Activated T-cell treated with anti-CD3 and anti-CD28 coated beads, Interleukin-2, amount 50 U/mL, for 72 hours (primary cell): ENCODE measurements at regions not wholly inside any gene's neighbourhood (a gene's known extent, or its start where the extent isn't known, plus 50 kb on each side); places are given as distances from the start of the nearest gene placed in this dataset.
"Not testable (repeated sequence)": the region's sequence is repeated elsewhere in the genome, so short reads cannot be mapped to it uniquely, and the experiment has no call there.

Experiments used
- ATAC-seq, 2 donors: fragments of 150-1000 bp; cut with Tn5 transposase; replicated peaks in 1 of 2; 2 replicates each; pipeline ENCODE4 v1.10.0; 2021; ENCODE audit warnings: moderate library complexity in 2 of 2, mild to moderate bottlenecking in 1 of 2
- DNase-seq, 2 donors: peaks; one replicate each; pipeline ENCODE4 v3.0.0; 2021 to 2022; ENCODE audit warnings: mixed read lengths in 1 of 2
- H3K27ac Mint-ChIP-seq: one replicate; pipeline ENCODE4 v1.8.0; 2022; ENCODE audit warnings: mild to moderate bottlenecking, moderate library complexity, mixed read lengths
- H3K27me3 Mint-ChIP-seq: one replicate; pipeline ENCODE4 v1.8.0; 2022; ENCODE audit warnings: low read depth, mixed read lengths
- H3K36me3 Mint-ChIP-seq, 2 donors: one replicate each; pipeline ENCODE4 v1.8.0; 2022; ENCODE audit warnings: mixed read lengths in 2 of 2, mild to moderate bottlenecking in 1 of 2; ENCODE audit not compliant: insufficient read depth in 2 of 2
- H3K4me1 Mint-ChIP-seq: one replicate; pipeline ENCODE4 v1.8.0; 2022; ENCODE audit warnings: low read depth, mixed read lengths
- H3K4me3 Mint-ChIP-seq, 2 donors: one replicate each; pipeline ENCODE4 v1.8.0; 2022; ENCODE audit warnings: mild to moderate bottlenecking in 2 of 2, mixed read lengths in 2 of 2, moderate library complexity in 2 of 2
- H3K9me3 Mint-ChIP-seq, 2 donors: one replicate each; pipeline ENCODE4 v1.8.0; 2022; ENCODE audit warnings: mixed read lengths in 2 of 2

DNA sequence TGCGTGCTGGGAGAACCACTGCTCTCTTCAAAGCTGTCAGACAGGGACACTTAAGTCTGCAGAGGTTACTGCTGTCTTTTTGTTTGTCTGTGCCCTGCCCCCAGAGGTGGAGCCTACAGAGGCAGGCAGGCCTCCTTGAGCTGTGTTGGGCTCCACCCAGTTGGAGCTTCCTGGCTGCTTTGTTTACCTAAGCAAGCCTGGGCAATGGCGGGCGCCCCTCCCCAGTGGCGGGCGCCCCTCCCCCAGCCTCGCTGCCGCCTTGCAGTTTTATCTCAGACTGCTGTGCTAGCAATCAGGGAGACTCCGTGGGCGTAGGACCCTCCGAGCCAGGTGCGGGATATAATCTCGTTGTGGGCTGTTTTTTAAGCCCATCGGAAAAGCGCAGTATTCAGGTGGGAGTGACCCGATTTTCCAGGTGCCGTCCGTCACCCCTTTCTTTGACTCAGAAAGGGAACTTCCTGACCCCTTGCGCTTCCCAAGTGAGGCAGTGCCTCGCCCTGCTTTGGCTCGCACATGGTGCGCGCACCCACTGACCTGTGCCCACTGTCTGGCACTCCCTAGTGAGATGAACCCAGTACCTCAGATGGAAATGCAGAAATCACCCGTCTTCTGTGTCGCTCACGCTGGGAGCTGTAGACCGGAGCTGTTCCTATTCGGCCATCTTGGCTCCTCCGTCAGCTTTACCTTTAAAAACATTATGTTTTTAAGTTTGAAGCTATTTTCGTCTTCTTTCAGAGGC lies 954.6 kb upstream of the COX7C start:
- H3K4me3 Mint-ChIP-seq, H3K27ac Mint-ChIP-seq, H3K27me3 Mint-ChIP-seq, DNase-seq, H3K36me3 Mint-ChIP-seq, H3K9me3 Mint-ChIP-seq, H3K4me1 Mint-ChIP-seq, ATAC-seq: not testable (repeated sequence)

DNA sequence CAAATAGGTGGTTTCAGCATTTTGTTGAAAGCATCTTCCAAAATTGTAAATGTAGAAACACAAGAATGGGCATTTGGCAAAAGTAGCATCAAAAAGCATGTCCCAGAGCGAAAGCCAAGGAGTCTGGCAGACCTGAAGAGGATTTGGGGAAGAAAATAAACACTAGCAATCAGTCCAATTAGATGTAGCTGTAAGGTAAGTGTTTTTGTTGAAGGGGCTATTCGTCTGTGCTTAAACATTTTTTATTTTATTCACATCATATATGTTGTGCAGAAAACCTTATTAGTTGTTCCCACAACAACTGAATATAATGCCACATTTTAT lies 954.1 kb upstream of the COX7C start:
- H3K27ac Mint-ChIP-seq = no peak overlapping the region
- no peaks in the 10 kb centered on the region for H3K27me3 Mint-ChIP-seq
- H3K4me1 Mint-ChIP-seq = no peaks in the 10 kb centered on the region
- DNase-seq (no peak), ATAC-seq (no peak)
- H3K9me3 Mint-ChIP-seq = peaks cover 1 to 2% of the 10 kb centered on the region in 2 donors
- H3K36me3 Mint-ChIP-seq = peaks cover 0 to 1% of the 10 kb centered on the region in 2 donors
- H3K4me3 Mint-ChIP-seq = no peak overlapping the region

DNA sequence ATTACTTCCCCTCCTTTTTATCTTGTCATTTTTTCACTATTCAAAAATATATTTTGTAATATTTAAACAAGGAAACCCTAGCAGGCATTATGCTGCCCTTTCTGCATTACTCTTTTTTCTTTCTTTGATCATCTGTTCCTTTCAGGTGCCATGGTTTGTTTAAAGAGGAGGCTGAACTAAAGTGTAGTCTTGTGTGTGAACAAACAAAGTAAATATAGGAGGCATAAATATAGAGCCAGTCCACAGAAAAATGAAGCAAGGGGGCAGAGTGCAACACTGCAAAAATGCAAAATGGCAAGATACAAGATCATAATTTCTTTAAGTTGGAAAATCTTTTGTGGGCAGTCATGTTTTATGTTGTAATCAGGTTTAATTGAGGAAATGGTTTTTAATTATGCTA lies 947.3 kb upstream of the COX7C start:
- DNase-seq (no peak), ATAC-seq (no peak)
- no peak overlapping the region for H3K4me3 Mint-ChIP-seq
- peaks cover 0 to 4% of the 10 kb centered on the region in 2 donors for H3K9me3 Mint-ChIP-seq
- no peaks in the 10 kb centered on the region for H3K27me3 Mint-ChIP-seq
- no peak overlapping the region for H3K27ac Mint-ChIP-seq
- H3K36me3 Mint-ChIP-seq = no peaks in the 10 kb centered on the region
- H3K4me1 Mint-ChIP-seq = no peaks in the 10 kb centered on the region

DNA sequence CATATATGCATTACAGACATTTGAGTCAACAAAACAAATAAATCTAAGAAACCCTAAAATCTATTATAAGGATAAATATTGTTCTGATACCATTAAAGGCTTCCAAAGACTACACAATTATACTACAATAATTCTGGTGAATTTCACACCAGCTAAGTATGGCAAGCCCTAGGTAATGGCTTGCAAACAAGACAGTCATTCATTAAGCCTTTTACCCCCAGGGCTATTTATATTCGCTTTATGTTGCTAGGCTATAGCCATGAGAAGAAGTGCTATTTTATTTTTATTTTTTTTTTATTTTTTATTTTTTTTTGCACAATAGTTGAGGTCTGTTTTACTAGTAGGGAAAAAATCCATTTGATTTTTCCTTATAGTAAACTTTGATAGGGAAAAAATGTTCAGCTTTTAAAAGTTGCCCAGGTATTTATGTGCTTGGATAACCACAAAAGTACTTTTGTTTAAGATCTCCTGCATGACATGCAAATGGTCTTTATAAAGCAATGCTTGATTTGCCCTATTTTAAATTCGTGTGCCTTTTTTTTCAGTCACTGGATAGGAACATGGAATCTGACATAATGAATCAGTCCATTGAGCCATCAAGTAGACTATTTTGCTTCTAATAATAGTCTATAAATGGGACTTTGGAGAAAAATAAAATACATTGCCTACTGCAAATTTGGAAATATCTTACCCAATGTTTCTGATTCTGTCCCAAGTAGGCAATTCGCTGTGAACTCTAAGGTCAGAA lies 946.3 kb upstream of the COX7C start:
- no peaks in the 10 kb centered on the region for H3K27me3 Mint-ChIP-seq
- no peak for DNase-seq
- peaks cover 2 to 6% of the 10 kb centered on the region in 2 donors for H3K9me3 Mint-ChIP-seq
- H3K27ac Mint-ChIP-seq = no peak overlapping the region
- no peaks in the 10 kb centered on the region for H3K36me3 Mint-ChIP-seq
- H3K4me3 Mint-ChIP-seq = no peak overlapping the region
- no peak for ATAC-seq
- H3K4me1 Mint-ChIP-seq = no peaks in the 10 kb centered on the region

DNA sequence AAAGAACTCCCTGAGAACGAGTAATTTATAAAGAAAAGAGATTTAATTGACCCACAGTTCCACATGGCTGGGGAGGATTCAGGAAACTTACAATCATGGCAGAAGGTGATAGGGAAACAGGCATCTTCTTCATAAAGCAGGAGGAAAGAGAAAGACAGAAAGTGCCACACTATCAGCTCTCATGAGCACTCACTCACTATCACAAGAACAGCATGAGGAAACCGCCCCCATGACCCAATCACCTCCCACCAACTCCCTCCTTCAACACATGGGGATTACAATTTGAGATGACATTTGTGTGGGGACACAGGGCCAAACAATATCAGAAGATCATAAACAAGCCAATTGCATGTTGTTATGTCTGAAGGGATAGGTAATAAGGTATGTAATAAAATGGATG lies 935.9 kb upstream of the COX7C start:
- no peak overlapping the region for H3K27ac Mint-ChIP-seq
- H3K36me3 Mint-ChIP-seq = no peaks in the 10 kb centered on the region
- no peak overlapping the region for H3K4me3 Mint-ChIP-seq
- no peaks in the 10 kb centered on the region for H3K27me3 Mint-ChIP-seq
- ATAC-seq = no peak
- no peak for DNase-seq
- no peaks in the 10 kb centered on the region for H3K4me1 Mint-ChIP-seq
- H3K9me3 Mint-ChIP-seq = peaks cover 2% of the 10 kb centered on the region in 2 donors

DNA sequence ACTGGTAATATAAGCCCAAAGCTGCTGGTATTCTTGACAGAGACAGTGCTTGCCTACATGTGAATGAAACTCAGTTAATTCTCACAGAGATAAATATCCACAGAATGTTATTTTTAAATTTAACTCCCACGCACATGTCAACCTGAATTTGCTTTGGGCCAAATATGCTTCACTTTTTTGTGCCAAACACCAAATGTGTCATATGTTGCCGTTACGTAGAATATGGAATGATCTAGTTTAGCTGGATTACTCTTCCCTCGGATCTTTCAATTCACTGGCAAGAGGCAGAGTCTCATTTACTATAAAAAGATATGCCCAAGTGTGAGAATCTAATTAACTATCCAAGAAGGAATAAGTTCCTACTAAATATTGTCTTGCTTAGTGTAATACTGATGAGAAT lies 933.4 kb upstream of the COX7C start:
- ATAC-seq = no peak
- H3K9me3 Mint-ChIP-seq = peaks cover 2% of the 10 kb centered on the region in 2 donors
- H3K27ac Mint-ChIP-seq = no peak overlapping the region
- no peaks in the 10 kb centered on the region for H3K4me1 Mint-ChIP-seq
- H3K36me3 Mint-ChIP-seq = no peaks in the 10 kb centered on the region
- H3K4me3 Mint-ChIP-seq = no peak overlapping the region
- no peak for DNase-seq
- H3K27me3 Mint-ChIP-seq = no peaks in the 10 kb centered on the region

DNA sequence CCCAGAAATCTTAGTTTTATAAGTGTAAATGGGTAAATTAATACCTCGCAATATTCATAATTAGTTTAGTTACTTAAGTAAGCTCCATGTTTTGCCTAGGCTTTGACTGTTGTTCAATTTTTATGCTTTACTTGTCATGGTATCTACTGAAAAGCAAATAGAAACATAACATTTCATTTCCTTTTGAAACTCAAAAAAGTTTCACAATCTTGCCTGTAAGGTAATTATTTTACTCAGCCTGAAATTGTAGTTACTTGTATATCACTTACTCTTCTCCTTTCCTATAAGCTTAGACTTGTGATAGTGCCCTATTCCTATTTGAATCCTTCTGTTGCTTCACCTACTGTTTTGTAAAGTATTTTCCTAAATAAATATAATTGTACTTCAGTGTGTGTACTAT lies 914.4 kb upstream of the COX7C start:
- Mint-ChIP-seq H3K9me3 (peaks cover 0 to 3% of the 10 kb centered on the region in 2 donors), H3K27me3 (no peaks in the 10 kb centered on the region), H3K36me3 (no peaks in the 10 kb centered on the region), H3K4me3 (no peak overlapping the region), H3K4me1 (no peaks in the 10 kb centered on the region), H3K27ac (no peak overlapping the region)
- ATAC-seq = no peak
- DNase-seq = no peak

DNA sequence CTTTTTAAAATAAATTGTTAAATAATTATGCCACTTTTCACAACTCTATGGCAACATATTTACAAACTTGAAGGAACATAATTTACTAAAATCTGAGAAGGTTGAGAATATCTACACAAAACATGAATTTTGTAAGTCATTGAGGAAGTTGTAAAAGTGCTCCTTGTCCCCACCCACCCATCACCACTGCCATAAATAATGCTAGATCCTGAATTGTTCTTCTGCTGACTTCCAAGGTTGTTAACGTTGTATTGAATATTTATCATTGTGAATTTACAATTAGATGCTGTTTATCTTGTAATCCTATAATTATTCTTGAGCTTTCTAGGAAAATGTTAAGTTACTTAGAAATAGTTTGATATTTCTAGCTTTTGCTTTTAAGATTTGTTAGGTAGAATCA lies 908.0 kb upstream of the COX7C start:
- Mint-ChIP-seq H3K27me3 (no peaks in the 10 kb centered on the region), H3K36me3 (no peaks in the 10 kb centered on the region), H3K27ac (no peak overlapping the region), H3K4me3 (no peak overlapping the region), H3K4me1 (no peaks in the 10 kb centered on the region), H3K9me3 (peaks cover 1 to 3% of the 10 kb centered on the region in 2 donors)
- ATAC-seq = no peak
- no peak for DNase-seq

DNA sequence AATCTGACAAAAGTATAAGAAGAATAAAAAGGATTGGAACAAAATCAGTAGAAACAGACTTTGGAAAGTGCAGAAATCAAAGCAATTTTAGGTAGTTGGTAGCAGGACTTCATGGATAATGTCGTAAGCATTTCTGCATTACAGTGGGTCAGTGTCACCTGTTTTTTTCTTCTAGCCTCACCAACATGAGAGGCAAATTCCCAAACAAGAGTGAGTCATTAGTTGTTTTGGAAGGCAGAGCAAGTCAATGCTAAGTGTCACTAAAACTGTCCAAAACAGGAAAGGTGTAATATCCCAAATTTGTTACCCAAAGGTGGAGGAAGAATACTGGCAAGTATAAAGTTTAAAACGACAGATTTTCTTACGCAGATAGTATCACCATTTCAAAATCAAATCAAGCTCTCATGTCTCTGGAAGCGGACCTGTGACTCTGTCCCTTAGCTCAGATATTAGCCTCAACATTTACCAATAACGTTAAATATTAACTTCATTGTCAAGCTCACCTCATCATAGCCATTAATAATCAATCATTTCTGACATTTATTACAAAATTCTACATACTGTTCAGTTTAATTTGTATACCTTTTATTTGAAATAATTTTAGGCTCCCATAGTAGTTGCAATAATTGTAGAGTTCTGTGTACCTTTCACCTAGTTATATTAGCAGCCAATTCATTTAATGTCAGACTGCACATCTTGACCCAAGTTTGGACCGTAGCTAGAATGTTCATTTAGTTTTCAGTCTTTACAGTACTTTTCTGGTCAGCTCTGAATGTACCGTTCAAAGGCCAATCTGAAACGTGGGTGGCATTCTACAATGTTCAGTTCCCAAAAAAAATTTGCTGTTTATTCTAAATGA lies 901.2 kb upstream of the COX7C start:
- H3K27me3 Mint-ChIP-seq = no peaks in the 10 kb centered on the region
- DNase-seq = no peak
- no peaks in the 10 kb centered on the region for H3K4me1 Mint-ChIP-seq
- no peak overlapping the region for H3K27ac Mint-ChIP-seq
- no peak overlapping the region for H3K4me3 Mint-ChIP-seq
- H3K9me3 Mint-ChIP-seq = peaks cover 1 to 2% of the 10 kb centered on the region in 2 donors
- ATAC-seq = no peak
- no peaks in the 10 kb centered on the region for H3K36me3 Mint-ChIP-seq

DNA sequence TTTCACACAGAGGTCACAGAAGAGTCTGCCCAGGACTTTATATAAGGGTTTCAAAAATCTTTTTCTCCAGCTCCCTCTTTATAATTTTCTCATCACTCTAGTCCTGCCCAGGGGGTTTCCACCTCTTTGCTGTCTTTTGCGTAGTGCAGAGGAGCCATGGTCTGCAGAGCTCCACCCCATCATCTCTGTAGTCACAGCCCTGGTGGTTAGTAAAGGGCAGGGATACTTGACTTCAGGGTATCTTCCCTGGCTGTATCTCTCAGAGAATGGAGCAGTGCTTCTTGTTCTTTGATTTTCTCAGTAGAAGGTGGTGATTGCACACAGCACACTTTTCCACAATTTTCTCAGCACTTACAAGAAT lies 900.6 kb upstream of the COX7C start:
- peaks cover 1 to 4% of the 10 kb centered on the region in 2 donors for H3K9me3 Mint-ChIP-seq
- ATAC-seq (no peak), DNase-seq (no peak)
- no peaks in the 10 kb centered on the region for H3K27me3 Mint-ChIP-seq
- H3K36me3 Mint-ChIP-seq = no peaks in the 10 kb centered on the region
- no peaks in the 10 kb centered on the region for H3K4me1 Mint-ChIP-seq
- no peak overlapping the region for H3K4me3 Mint-ChIP-seq
- no peak overlapping the region for H3K27ac Mint-ChIP-seq

DNA sequence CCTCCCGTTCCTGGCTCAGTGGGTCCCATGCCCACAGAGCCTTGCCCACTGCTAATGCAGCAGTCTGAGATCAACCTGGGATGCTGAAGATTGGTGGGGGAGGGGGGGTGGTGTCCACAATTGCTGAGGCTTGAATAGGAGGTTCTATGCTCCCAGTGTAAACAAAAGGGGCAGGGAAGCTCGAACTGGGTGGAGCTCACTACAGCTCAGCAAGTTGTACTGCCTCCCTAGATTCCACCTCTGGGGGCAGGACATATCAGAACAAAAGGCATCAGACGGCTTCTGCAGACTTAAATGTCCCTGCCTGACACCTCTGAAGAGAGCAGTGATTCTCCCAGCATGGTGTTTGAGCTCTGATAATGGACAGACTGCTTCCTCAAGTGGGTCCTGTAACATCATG lies 885.6 kb upstream of the COX7C start:
- no peak overlapping the region for H3K27ac Mint-ChIP-seq
- H3K9me3 Mint-ChIP-seq = peaks cover 5 to 11% of the 10 kb centered on the region in 2 donors
- ATAC-seq = no peak
- no peak for DNase-seq
- H3K27me3 Mint-ChIP-seq = no peaks in the 10 kb centered on the region
- H3K4me1 Mint-ChIP-seq = no peaks in the 10 kb centered on the region
- no peak overlapping the region for H3K4me3 Mint-ChIP-seq
- no peaks in the 10 kb centered on the region for H3K36me3 Mint-ChIP-seq

DNA sequence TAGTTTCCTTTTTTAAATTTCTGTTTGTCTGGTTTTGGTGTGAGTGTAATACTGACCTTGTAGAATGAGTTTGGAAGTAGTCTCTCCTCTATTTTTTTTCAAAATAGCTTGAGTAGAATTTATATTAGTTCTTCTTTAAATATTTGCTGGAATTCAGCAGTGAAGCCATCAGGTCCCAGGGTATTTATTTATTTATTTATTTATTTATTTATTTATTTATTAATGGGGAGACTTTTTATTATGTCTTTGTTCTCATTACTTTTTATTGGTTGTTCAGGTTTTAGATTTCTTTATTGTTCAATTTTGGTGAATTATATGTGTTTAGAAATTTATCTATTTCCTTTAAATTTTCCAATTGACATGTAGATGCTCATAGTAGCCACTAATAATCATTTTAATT lies 875.8 kb upstream of the COX7C start:
- ATAC-seq (no peak), DNase-seq (no peak)
- Mint-ChIP-seq H3K36me3 (no peaks in the 10 kb centered on the region), H3K27ac (no peak overlapping the region), H3K9me3 (peaks cover 2 to 5% of the 10 kb centered on the region in 2 donors), H3K27me3 (no peaks in the 10 kb centered on the region), H3K4me1 (no peaks in the 10 kb centered on the region), H3K4me3 (no peak overlapping the region)

DNA sequence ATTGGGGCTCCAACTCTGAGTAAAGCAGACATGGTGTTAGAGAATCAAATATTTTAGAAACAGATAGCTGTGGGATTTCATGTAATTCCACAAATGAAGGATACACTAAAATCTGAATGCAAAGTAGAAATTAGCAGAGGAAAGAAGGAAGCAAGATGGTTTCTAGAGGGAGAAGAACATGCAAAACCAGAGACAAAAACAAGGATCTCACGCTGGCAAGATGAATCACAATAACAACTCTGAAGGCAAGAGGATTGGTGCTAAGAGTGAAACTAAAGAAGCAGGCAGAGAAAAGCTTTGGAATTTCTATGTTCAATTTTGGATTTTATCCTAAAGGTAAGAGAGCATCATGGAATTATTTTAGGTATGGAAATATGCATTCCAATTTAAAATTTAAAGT lies 857.2 kb upstream of the COX7C start:
- H3K27ac Mint-ChIP-seq = no peak overlapping the region
- no peaks in the 10 kb centered on the region for H3K4me1 Mint-ChIP-seq
- H3K4me3 Mint-ChIP-seq = no peak overlapping the region
- peaks cover 6 to 10% of the 10 kb centered on the region in 2 donors for H3K9me3 Mint-ChIP-seq
- peaks cover 0 to 2% of the 10 kb centered on the region in 2 donors for H3K36me3 Mint-ChIP-seq
- DNase-seq = no peak
- H3K27me3 Mint-ChIP-seq = no peaks in the 10 kb centered on the region
- no peak for ATAC-seq
